Kidney (tissue), 13 donors: ENCODE measurements at regions not wholly inside any gene's neighbourhood (a gene's known extent, or its start where the extent isn't known, plus 50 kb on each side); places are given as distances from the start of the nearest gene placed in this dataset.

ENCODE experiments used
- DNase-seq, 5 donors: peaks; one replicate each; pipeline ENCODE4 v3.0.0-alpha.2; 2013 to 2020
- FAIRE-seq: peaks from 2 replicates; lab custom pipeline; 2012; peaks lifted over from hg19 to GRCh38; lab: Jason Lieb, UNC
- H3K27ac ChIP-seq, 2 donors: one replicate each; pipeline ENCODE4 v1.7.0; 2013; ENCODE audit warnings: low read depth in 2 of 2, low read length in 2 of 2, inconsistent platforms in 1 of 2
- H3K27me3 ChIP-seq: one replicate; pipeline ENCODE4 v1.7.1; 2013; ENCODE audit warnings: low read length, inconsistent platforms; ENCODE audit not compliant: control insufficient read depth, insufficient read depth
- H3K36me3 ChIP-seq, 3 donors: one replicate each; pipeline versions ENCODE4 v1.7.0 to v1.7.1; 2013; ENCODE audit warnings: low read length in 3 of 3, control low read depth in 1 of 3, inconsistent platforms in 1 of 3; ENCODE audit not compliant: insufficient read depth in 3 of 3, control insufficient read depth in 2 of 3
- H3K4me1 ChIP-seq, 3 donors: one replicate each; pipeline versions ENCODE4 v1.7.0 to v1.7.1; 2013; ENCODE audit warnings: low read length in 3 of 3, inconsistent platforms in 1 of 3, low read depth in 1 of 3; ENCODE audit not compliant: control insufficient read depth in 2 of 3, insufficient read depth in 2 of 3
- H3K4me3 ChIP-seq, 3 donors: one replicate each; pipeline versions ENCODE4 v1.7.0 to v1.8.1; 2013; ENCODE audit warnings: low read length in 3 of 3, control low read depth in 1 of 3, inconsistent platforms in 1 of 3
- H3K9ac ChIP-seq, 3 donors: one replicate each; pipeline versions ENCODE4 v1.7.0 to v1.7.1; 2013; ENCODE audit warnings: low read length in 3 of 3, control low read depth in 1 of 3, inconsistent platforms in 1 of 3
- H3K9me3 ChIP-seq, 3 donors: one replicate each; pipeline versions ENCODE4 v1.7.0 to v1.7.1; 2013; ENCODE audit warnings: low read length in 3 of 3, control low read depth in 1 of 3, inconsistent platforms in 1 of 3; ENCODE audit not compliant: control insufficient read depth in 2 of 3, insufficient read depth in 1 of 3
- CTCF ChIP-seq: IDR thresholded peaks from 3 replicates; pipeline ENCODE4 v1.5.1; 2012; ENCODE audit warnings: mild to moderate bottlenecking, moderate library complexity, borderline replicate concordance; ENCODE audit not compliant: insufficient read depth; ENCODE audit errors: extremely low read depth
- intact Hi-C: fragments of 100-400 bp; cut with DNase I; formaldehyde crosslinking; loops from one replicate; pipeline ENCODE4 v1.11.1; 2022
- donor health status: control.
- donor health status: control.
- donor health status: control.
- donor health status: control.
- donor health status: control.
- donor health status: DM: yes; HTN: yes; CAD: no.
- donor health status: Normal renal cell carcinoma (clear cell type).

- H3K27me3 ChIP-seq = no peaks in the 10 kb centered on the region
- no peaks in the 10 kb centered on the region for H3K4me1 ChIP-seq
- no peak overlapping the region for H3K9ac ChIP-seq
- no peak for DNase-seq
- no peak for FAIRE-seq
- no peak for TF ChIP-seq CTCF
- H3K27ac ChIP-seq = no peak overlapping the region
- H3K36me3 ChIP-seq = no peaks in the 10 kb centered on the region
- no peaks in the 10 kb centered on the region for H3K9me3 ChIP-seq
- H3K4me3 ChIP-seq = no peak overlapping the region
- intact Hi-C loops = no loop called here
Measured at GRCh38 chr14:54278665-54279295, 118.0 kb upstream of the CDKN3 start.

GRCh38 chr14:54282849-54283248, 114.0 kb upstream of the CDKN3 start:
- TF ChIP-seq CTCF = no peak
- Histone ChIP-seq H3K4me1 (no peaks in the 10 kb centered on the region), H3K9ac (no peak overlapping the region), H3K27me3 (no peaks in the 10 kb centered on the region), H3K27ac (no peak overlapping the region), H3K4me3 (no peak overlapping the region), H3K9me3 (no peaks in the 10 kb centered on the region), H3K36me3 (no peaks in the 10 kb centered on the region)
- no peak for DNase-seq
- no peak for FAIRE-seq
- intact Hi-C loops = no loop called here

- no peak for FAIRE-seq
- no peak for DNase-seq
- no peaks in the 10 kb centered on the region for H3K4me1 ChIP-seq
- H3K36me3 ChIP-seq = no peaks in the 10 kb centered on the region
- H3K9ac ChIP-seq = no peak overlapping the region
- intact Hi-C loops = no loop called here
- no peaks in the 10 kb centered on the region for H3K27me3 ChIP-seq
- TF ChIP-seq CTCF = no peak
- no peak overlapping the region for H3K4me3 ChIP-seq
- H3K27ac ChIP-seq = no peak overlapping the region
- no peaks in the 10 kb centered on the region for H3K9me3 ChIP-seq
Measured at GRCh38 chr14:54285030-54285429, 111.8 kb upstream of the CDKN3 start.
